ENCODE measurements at regions not wholly inside any gene's neighbourhood (a gene's known extent, or its start where the extent isn't known, plus 50 kb on each side); places are given as distances from the start of the nearest gene placed in this dataset.

GRCh38 chr12:62028536-62028935, 231.7 kb upstream of the USP15 start:
- no peak for DNase-seq
- no peaks in the 10 kb centered on the region for H4K20me1 ChIP-seq (ENCODE audit: insufficient read depth, low read length)
- no CpG with 5 or more reads among the region's 1 CpG for WGBS (ENCODE audit: insufficient coverage)
- H3K4me3 ChIP-seq (replicated peaks in 1 of 3; ENCODE audit: low read depth in 2 of 3, low read length in 3 of 3), result no peak overlapping the region
- H3K4me1 ChIP-seq (ENCODE audit: control insufficient read depth in 1 of 2, insufficient read depth in 2 of 2, low read length in 2 of 2), result no peaks in the 10 kb centered on the region
- H3K9ac ChIP-seq (ENCODE audit: insufficient read depth, low read length, poor library complexity, severe bottlenecking), result no peak overlapping the region
- H3K27me3 ChIP-seq (ENCODE audit: control insufficient read depth in 2 of 2, insufficient read depth in 2 of 2, low read length in 2 of 2), result no peaks in the 10 kb centered on the region
- Mint-ChIP-seq H3K4me1 (no peaks in the 10 kb centered on the region), H3K36me3 (no peaks in the 10 kb centered on the region), H3K9me3 (peaks cover 0 to 7% (median 3%) of the 10 kb centered on the region in 7 donors), H3K4me3 (no peak overlapping the region), H3K27me3 (ENCODE audit: low read depth in 3 of 3) (peaks cover 0 to 2% (median 0%) of the 10 kb centered on the region in 3 donors), H3K27ac (no peak overlapping the region)
- no peak overlapping the region for H2AFZ ChIP-seq (ENCODE audit: insufficient read depth, low read depth, low read length, poor library complexity, severe bottlenecking)
- H3K4me2 ChIP-seq (replicated peaks; ENCODE audit: extremely low read depth, low read length, poor library complexity, severe bottlenecking), result no peak overlapping the region
- H3K79me2 ChIP-seq (ENCODE audit: insufficient read depth, low read length), result no peaks in the 10 kb centered on the region
- no peaks in the 10 kb centered on the region for H3K9me3 ChIP-seq (replicated peaks in 1 of 2; ENCODE audit: control insufficient read depth in 1 of 2, insufficient read depth in 1 of 2, low read length in 2 of 2)
- intact Hi-C loops (cut with micrococcal nuclease), result no loop called here
- H3K27ac ChIP-seq (ENCODE audit: low read depth in 1 of 2, low read length in 2 of 2), result no peak overlapping the region
- no peak for TF ChIP-seq CTCF (IDR thresholded peaks at IDR 0.05)
- H3K36me3 ChIP-seq (replicated peaks in 1 of 2; ENCODE audit: control insufficient read depth in 1 of 2, insufficient read depth in 2 of 2, low read length in 2 of 2), result no peaks in the 10 kb centered on the region

DNA sequence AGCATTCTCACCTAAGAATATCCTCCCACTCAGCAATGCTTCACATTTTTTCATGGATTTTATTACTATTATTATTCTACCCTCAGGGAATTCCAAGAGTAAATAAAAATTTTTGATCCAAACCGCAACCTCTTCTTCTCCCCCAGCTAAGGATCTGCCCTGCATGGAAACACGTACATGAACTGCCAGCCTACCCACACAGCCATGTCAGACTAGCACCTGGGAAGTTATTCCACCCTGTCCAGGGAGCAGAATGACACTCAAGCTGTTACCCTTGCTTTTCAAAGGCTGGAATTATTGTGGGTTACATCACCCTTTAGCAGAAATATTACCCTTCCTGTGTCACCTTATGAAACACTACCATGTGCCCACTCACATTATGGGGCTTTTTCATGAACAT, 227.3 kb upstream of the USP15 start:
- Mint-ChIP-seq H3K27ac (no peak overlapping the region), H3K4me3 (no peak overlapping the region), H3K27me3 (ENCODE audit: low read depth in 3 of 3) (peaks cover 0 to 2% (median 0%) of the 10 kb centered on the region in 3 donors), H3K4me1 (no peaks in the 10 kb centered on the region), H3K36me3 (no peaks in the 10 kb centered on the region), H3K9me3 (peaks cover 0 to 7% (median 0%) of the 10 kb centered on the region in 7 donors)
- Histone ChIP-seq H3K27me3 (ENCODE audit: control insufficient read depth in 2 of 2, insufficient read depth in 2 of 2, low read length in 2 of 2) (no peaks in the 10 kb centered on the region), H3K27ac (ENCODE audit: low read depth in 1 of 2, low read length in 2 of 2) (no peak overlapping the region), H3K4me2 (replicated peaks; ENCODE audit: extremely low read depth, low read length, poor library complexity, severe bottlenecking) (no peak overlapping the region), H3K79me2 (ENCODE audit: insufficient read depth, low read length) (no peaks in the 10 kb centered on the region), H4K20me1 (ENCODE audit: insufficient read depth, low read length) (no peaks in the 10 kb centered on the region), H3K4me3 (replicated peaks in 1 of 3; ENCODE audit: low read depth in 2 of 3, low read length in 3 of 3) (no peak overlapping the region), H3K9me3 (replicated peaks in 1 of 2; ENCODE audit: control insufficient read depth in 1 of 2, insufficient read depth in 1 of 2, low read length in 2 of 2) (no peaks in the 10 kb centered on the region), H3K4me1 (ENCODE audit: control insufficient read depth in 1 of 2, insufficient read depth in 2 of 2, low read length in 2 of 2) (no peaks in the 10 kb centered on the region), H2AFZ (ENCODE audit: insufficient read depth, low read depth, low read length, poor library complexity, severe bottlenecking) (no peak overlapping the region), H3K9ac (ENCODE audit: insufficient read depth, low read length, poor library complexity, severe bottlenecking) (no peak overlapping the region), H3K36me3 (replicated peaks in 1 of 2; ENCODE audit: control insufficient read depth in 1 of 2, insufficient read depth in 2 of 2, low read length in 2 of 2) (no peaks in the 10 kb centered on the region)
- no peak for TF ChIP-seq CTCF (IDR thresholded peaks at IDR 0.05)
- WGBS (ENCODE audit: insufficient coverage), result 92% methylated on average over 2 of the region's 2 CpGs
- DNase-seq, result no peak
- intact Hi-C loops (cut with micrococcal nuclease), result no loop called here

All from CD14-positive monocyte (primary cell).